HG03354 (cell line): ENCODE measurements at regions not wholly inside any gene's neighbourhood (a gene's known extent, or its start where the extent isn't known, plus 50 kb on each side); places are given as distances from the start of the nearest gene placed in this dataset.

ENCODE experiments used
- ATAC-seq: cut with Tn5 transposase; IDR thresholded peaks from one replicate; pipeline ENCODE4 v1.9.1; 2021; ENCODE audit warnings: mild to moderate bottlenecking; ENCODE audit not compliant: unreplicated experiment, poor library complexity, severe bottlenecking

GRCh38 chr9:10946676-10947410 lies 334.0 kb upstream of the PTPRD start:
- ATAC-seq: no peak

GRCh38 chr9:10957878-10958277 lies 345.1 kb upstream of the PTPRD start:
- ATAC-seq: no peak

DNA sequence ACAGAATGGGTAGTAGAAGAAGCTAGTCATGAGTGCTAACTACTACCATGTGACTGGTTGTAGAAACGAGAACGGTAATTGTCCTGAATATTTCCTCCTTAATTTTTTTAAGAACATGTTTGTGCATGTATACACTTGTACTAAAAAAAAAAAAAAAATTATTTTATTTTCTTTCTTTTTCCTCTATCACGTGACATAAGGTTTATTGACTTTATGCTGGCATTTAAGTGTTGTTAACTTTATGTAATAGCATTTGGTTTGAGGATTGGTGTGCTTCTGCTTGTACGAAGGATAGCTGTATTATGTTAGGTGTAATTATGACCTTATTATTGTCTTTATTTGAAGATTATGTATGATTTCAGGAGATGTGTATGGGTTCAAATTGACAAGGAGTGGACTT lies 349.1 kb upstream of the PTPRD start:
- no peak for ATAC-seq

DNA sequence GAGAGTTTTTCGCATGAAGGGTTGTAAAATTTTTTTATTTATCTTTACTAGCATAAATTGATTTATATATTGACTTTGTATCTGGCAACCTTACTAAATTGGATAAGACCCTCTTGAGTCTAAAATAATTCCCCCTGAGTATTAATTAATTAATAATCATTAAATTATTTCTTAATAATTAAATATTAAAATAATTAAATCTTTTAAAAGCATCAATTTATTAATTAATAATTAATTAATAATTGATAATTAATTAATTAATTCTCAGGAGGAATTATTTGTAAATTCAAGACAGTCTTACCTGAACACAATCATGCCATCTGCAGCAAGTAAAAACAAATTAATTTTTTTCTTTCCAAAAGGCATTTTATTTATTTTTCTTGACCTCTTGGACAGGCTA lies 370.4 kb upstream of the PTPRD start:
- no peak for ATAC-seq

DNA sequence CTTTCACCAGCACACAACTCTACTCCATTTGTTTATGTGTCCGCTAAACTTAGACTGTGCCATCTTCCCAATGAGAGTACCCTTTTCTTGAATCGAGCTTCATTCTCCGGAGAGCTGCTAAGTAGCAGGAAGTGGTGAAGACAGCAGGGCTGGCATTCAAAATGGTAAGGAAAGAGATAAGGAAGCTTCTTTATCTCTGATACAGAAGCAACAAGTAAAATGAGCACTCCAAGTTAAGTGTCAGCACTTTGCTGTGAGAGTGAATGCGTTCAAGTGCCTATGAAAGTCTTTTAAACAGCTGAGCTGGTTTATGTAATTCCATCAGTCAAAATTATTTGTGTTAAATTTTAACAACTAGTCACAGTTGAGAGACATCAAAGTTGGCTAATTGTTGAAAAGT lies 386.8 kb upstream of the PTPRD start:
- ATAC-seq: no peak

- ATAC-seq: no peak
Measured at GRCh38 chr9:11001546-11001945, 388.7 kb upstream of the PTPRD start.

- no peak for ATAC-seq
Measured at GRCh38 chr9:11002705-11003104, 389.9 kb upstream of the PTPRD start.

- no peak for ATAC-seq
Measured at GRCh38 chr9:11003836-11004235, 391.0 kb upstream of the PTPRD start.

GRCh38 chr9:11011696-11012095 lies 398.9 kb upstream of the PTPRD start:
- no peak for ATAC-seq

- no peak for ATAC-seq
Measured at GRCh38 chr9:11016081-11016480, 403.3 kb upstream of the PTPRD start.

DNA sequence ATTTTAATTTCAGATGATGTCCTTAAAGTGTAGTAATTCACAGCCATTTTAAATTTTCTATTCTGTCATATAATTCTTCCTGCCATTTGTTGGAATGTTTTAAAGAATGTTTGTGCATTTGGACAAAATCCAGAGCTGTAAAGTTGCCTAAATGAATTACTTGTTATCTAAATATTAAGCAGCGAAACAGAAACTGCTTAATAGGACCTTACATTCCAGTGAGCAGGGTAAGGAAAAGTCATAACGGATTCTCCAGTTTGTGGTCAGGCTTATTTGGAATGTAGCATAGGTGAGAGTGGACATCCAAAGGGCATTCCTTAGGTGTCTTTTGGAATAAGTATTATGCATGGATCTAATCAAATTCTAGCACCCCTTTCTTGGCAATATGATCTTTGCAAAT lies 410.4 kb upstream of the PTPRD start:
- ATAC-seq: no peak

DNA sequence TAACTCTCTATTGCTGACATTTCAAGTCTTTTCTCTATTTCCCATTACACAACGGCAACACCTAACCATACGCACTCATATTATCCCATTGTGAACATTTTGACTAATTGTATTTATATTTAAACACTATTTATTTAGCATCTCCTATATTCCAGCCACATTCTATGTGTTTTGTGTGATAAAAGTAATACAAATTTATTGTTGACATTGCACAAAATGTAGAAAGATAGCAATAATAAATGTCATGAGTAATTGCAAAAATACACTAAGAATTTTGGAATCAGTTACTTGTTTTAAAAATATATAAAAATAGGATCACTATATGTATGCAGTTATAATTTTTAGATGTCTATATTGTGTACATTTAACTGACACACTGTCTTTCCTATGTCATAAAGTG lies 413.0 kb upstream of the PTPRD start:
- ATAC-seq: no peak

- ATAC-seq: no peak
Measured at GRCh38 chr9:11038366-11038765, 425.6 kb upstream of the PTPRD start.

DNA sequence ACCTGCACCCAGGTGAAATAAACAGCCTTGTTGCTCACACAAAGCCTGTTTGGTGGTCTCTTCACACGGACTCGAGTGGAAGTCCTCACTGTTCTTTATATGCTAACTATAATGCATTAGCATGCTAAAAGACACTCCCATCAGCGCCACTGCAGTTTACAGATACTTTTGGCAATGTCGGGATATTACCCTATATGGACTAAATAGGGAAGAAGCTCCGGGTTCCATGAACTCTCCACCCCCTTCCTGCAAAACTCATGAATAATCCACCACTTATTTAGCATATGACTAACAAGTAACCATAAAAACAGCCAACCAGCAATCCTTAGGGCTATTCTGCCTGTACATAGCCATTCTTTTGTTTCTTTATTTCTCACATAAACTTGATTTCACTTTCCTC lies 426.2 kb upstream of the PTPRD start:
- no peak for ATAC-seq

DNA sequence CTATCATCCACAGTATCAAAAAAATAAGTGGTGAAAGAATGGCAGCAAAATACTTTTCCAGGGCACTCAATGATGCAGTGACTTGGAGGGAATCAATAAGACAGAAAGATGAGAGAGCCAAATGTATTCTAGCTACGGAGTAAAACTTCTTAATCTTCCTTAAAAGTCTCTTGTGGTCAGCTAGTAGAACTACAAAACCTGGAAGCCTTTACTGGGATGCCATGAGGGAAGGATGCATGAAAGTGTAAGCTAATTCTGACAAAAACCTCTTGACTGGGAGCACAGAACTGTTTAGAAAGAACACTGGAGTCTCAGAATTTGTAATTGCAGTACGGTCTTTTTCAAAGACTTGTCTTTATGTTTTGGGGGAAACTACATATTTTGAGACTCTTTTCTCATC lies 432.8 kb upstream of the PTPRD start:
- no peak for ATAC-seq

- no peak for ATAC-seq
Measured at GRCh38 chr9:11063263-11063662, 450.5 kb upstream of the PTPRD start.

GRCh38 chr9:11064909-11065308 lies 452.1 kb upstream of the PTPRD start:
- no peak for ATAC-seq

- ATAC-seq: no peak
Measured at GRCh38 chr9:11072176-11072575, 459.4 kb upstream of the PTPRD start.

DNA sequence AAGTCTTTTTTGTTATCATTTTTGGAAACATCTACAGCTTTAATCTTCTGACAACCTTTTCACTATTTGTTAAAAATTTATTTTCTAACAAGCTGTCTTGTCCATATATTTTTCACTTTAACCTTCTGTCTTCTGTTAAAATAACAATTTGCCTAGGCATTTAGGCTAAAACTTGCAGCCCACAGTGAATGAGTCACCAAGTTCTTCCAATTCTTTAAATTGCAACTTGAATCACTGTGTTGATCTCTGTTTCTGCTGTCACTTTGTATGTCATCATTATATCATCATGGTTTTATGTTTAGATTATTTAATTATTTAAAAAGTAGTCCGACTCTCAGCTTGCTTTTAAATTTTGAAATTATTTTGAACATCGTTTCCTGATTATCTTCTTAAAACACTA lies 473.8 kb upstream of the PTPRD start:
- no peak for ATAC-seq

GRCh38 chr9:11088821-11089374 lies 476.1 kb upstream of the PTPRD start:
- ATAC-seq: no peak

DNA sequence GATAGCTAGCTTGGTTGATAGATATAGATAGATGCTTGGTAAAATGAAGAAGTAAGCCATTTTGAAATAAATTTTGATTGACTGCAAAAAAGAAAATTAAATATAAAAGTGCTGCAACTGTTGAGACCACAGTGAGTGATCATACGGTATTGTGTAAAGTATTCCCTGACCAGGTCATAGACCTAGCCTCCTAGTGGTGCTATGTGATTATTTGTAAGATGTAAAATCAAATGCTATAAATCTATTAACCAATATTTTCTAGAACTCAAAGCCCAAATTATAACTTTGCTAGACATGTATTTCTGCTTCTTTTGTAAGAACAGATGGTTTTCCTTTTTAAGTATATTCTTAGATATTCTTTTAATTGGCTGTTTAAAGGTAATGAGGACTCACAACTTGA lies 480.2 kb upstream of the PTPRD start:
- ATAC-seq: no peak

- ATAC-seq: no peak
Measured at GRCh38 chr9:11097020-11097419, 484.2 kb upstream of the PTPRD start.
